Esophagus (tissue), 2 donors: ENCODE measurements at regions not wholly inside any gene's neighbourhood (a gene's known extent, or its start where the extent isn't known, plus 50 kb on each side); places are given as distances from the start of the nearest gene placed in this dataset.
"Not testable (repeated sequence)": the region's sequence is repeated elsewhere in the genome, so short reads cannot be mapped to it uniquely, and the experiment has no call there.

Experiments
- H3K27ac ChIP-seq, 2 donors: one replicate each; pipeline ENCODE4 v1.5.1; 2013; ENCODE audit warnings: low read depth in 2 of 2, mild to moderate bottlenecking in 2 of 2, inconsistent platforms in 1 of 2, low read length in 1 of 2, moderate library complexity in 1 of 2
- H3K27me3 ChIP-seq, 2 donors: one replicate each; pipeline ENCODE4 v1.6.1; 2013; ENCODE audit warnings: low read length in 2 of 2, control low read depth in 1 of 2, mild to moderate bottlenecking in 1 of 2; ENCODE audit not compliant: insufficient read depth in 2 of 2, control insufficient read depth in 1 of 2
- H3K36me3 ChIP-seq, 2 donors: one replicate each; pipeline ENCODE4 v1.6.1; 2013; ENCODE audit warnings: low read length in 1 of 2; ENCODE audit not compliant: control insufficient read depth in 2 of 2, insufficient read depth in 2 of 2
- H3K4me1 ChIP-seq, 2 donors: one replicate each; pipeline ENCODE4 v1.6.1; 2013; ENCODE audit warnings: low read length in 1 of 2; ENCODE audit not compliant: control insufficient read depth in 2 of 2, insufficient read depth in 2 of 2
- H3K4me3 ChIP-seq, 2 donors: one replicate each; pipeline ENCODE4 v1.5.1; 2013; ENCODE audit warnings: low read length in 2 of 2, mild to moderate bottlenecking in 2 of 2, low read depth in 1 of 2, moderate library complexity in 1 of 2
- H3K9me3 ChIP-seq, 2 donors: one replicate each; pipeline ENCODE4 v1.6.1; 2013; ENCODE audit warnings: mild to moderate bottlenecking in 2 of 2, low read depth in 1 of 2, low read length in 1 of 2, moderate library complexity in 1 of 2; ENCODE audit not compliant: control insufficient read depth in 2 of 2, insufficient read depth in 1 of 2
- WGBS, 2 donors: extraction: QIAGEN DNeasy Blood & Tissue Kit; methylation state at CpG; one replicate each; pipeline ENCODE4 v1.1.7; 2013; 5-methylcytosine and 5-hydroxymethylcytosine counted together
- donor health status: healthy with polysubstance abuse.
- donor health status: Bipolar disorder and iron deficiency.

DNA sequence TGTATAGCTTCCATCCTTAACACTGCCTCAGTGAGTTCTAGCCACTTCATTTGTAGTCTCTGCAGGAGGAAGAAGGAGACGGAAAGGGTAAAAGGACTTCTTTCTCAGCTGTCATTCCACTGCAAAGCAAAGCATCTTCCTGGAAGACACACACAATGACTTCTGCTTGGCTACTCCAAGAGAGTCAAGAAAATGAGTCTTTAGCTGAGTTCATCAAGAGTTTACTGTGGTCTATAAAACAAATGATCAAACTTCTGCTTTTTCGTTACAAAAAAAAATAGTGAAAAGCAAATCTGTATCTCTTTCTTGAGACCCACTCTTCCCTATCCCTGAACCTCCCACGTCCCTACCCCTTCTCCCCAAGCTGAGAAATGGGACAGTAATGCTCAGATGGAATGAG is 205.0 kb upstream of the AHR start:
- no peaks in the 10 kb centered on the region for H3K9me3 ChIP-seq
- H3K4me3 ChIP-seq, result no peak overlapping the region
- WGBS, 2 donors, result 77 to 86% methylated on average over 3 of the region's 3 CpGs
- peaks cover 0 to under 1% of the 10 kb centered on the region in 2 donors for H3K4me1 ChIP-seq
- H3K27me3 ChIP-seq, result no peaks in the 10 kb centered on the region
- no peak overlapping the region for H3K27ac ChIP-seq
- no peaks in the 10 kb centered on the region for H3K36me3 ChIP-seq

DNA sequence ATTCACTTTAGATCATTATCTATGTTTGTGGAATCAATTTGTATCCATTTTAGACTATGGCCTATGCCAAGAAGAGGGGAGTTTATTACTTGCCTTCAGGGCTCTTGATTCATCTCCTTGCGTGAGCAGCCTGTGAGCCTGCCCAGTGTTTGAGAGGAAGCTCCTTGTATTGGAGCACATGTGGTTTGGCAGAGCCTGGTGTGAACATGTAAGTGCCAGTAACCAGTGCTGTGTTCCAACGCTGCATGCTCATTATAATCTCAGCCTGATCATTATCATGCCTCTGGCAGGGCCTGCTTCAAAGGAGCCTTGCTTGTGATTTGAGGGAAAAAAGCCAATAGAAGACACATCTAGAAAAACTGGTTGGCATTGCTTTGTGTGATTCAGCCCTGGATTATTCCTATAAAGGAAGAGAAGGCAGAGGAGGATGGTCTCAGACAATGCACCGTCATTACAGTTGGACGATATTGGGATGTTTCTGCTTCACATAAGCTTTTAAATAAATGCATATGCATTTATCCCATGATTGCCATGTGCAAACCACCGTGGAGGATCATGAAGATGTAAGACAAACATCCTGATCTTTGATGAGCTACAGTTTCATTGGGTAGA is 203.4 kb upstream of the AHR start:
- peaks cover 0 to 4% of the 10 kb centered on the region in 2 donors for H3K4me1 ChIP-seq
- H3K36me3 ChIP-seq, result no peaks in the 10 kb centered on the region
- no peaks in the 10 kb centered on the region for H3K27me3 ChIP-seq
- H3K4me3 ChIP-seq, result no peak overlapping the region
- no peak overlapping the region for H3K27ac ChIP-seq
- H3K9me3 ChIP-seq, result no peaks in the 10 kb centered on the region
- 44 to 64% methylated on average over 5 of the region's 5 CpGs for WGBS, 2 donors

DNA sequence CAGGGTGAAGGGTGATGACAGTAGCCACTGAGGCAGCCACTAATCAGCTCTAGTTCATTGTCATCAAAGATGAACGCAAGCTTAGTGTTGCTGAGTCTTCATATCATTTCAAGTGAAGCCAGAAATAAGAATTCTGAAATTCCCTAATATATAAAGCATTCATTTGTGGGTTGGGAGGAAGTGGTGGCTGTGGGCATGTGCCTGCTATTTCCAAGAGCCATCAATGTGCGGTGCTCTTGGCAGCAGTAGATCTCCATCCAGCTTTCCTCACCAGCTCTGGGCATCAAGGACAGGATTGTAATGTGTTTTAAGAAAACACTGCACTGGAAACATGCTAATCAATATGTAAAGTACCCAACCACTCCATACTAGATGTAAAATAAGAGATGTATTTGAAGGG is 202.5 kb upstream of the AHR start:
- peak overlapping the region in 1 of 2 donors; percentile 65 for H3K27ac ChIP-seq

DNA sequence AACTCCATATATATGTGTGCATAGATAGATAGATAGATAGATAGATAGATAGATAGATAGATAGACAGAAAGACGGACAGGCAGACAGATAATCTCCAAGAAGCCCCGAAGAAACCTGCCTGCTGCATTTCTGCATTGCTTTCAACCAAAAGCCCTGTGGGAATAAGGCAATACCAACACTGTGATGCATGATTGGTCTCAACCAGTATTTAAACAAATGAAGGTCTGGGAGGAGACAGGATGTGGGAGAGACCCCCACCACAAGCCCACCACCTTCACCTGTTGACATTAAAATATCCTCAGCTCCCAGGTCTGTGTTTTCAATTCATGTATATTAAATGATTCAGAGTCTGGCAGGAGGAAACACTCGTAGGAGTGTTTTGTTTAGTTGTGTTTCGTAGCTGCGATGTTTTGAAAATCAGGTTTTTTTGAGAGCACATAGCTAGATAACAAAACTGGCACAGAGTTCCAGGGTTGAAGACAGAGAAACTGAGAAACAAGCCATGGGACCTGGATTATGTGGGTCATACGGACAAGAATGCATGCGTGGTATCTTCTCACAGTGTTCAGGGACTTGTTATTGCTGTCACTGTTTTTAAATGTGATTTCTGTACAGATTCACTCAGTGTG is 200.7 kb upstream of the AHR start:
- no peaks in the 10 kb centered on the region for H3K36me3 ChIP-seq
- WGBS, 2 donors, result 44 to 48% methylated on average over 7 of the region's 7 CpGs
- no peak overlapping the region for H3K4me3 ChIP-seq
- no peaks in the 10 kb centered on the region for H3K27me3 ChIP-seq
- peaks cover 0 to 4% of the 10 kb centered on the region in 2 donors for H3K4me1 ChIP-seq
- no peaks in the 10 kb centered on the region for H3K9me3 ChIP-seq
- H3K27ac ChIP-seq, result peak overlapping the region; percentile 65 to 71

More for the DNA sequence above, 202.5 kb upstream of the AHR start:
- Histone ChIP-seq H3K4me3 (no peak overlapping the region), H3K36me3 (no peaks in the 10 kb centered on the region), H3K9me3 (no peaks in the 10 kb centered on the region), H3K4me1 (peaks cover 0 to 4% of the 10 kb centered on the region in 2 donors), H3K27me3 (no peaks in the 10 kb centered on the region)
- 62 to 66% methylated on average over 2 of the region's 2 CpGs for WGBS, 2 donors

GRCh38 chr7:17098515-17098914 is 199.9 kb upstream of the AHR start:
- WGBS, 2 donors, result 41 to 63% methylated on average over 1 of the region's 1 CpG
- Histone ChIP-seq H3K4me1 (peaks cover 0 to 4% of the 10 kb centered on the region in 2 donors), H3K4me3 (no peak overlapping the region), H3K9me3 (no peaks in the 10 kb centered on the region), H3K36me3 (no peaks in the 10 kb centered on the region), H3K27ac (peak overlapping the region; percentile 55 to 67), H3K27me3 (no peaks in the 10 kb centered on the region)

DNA sequence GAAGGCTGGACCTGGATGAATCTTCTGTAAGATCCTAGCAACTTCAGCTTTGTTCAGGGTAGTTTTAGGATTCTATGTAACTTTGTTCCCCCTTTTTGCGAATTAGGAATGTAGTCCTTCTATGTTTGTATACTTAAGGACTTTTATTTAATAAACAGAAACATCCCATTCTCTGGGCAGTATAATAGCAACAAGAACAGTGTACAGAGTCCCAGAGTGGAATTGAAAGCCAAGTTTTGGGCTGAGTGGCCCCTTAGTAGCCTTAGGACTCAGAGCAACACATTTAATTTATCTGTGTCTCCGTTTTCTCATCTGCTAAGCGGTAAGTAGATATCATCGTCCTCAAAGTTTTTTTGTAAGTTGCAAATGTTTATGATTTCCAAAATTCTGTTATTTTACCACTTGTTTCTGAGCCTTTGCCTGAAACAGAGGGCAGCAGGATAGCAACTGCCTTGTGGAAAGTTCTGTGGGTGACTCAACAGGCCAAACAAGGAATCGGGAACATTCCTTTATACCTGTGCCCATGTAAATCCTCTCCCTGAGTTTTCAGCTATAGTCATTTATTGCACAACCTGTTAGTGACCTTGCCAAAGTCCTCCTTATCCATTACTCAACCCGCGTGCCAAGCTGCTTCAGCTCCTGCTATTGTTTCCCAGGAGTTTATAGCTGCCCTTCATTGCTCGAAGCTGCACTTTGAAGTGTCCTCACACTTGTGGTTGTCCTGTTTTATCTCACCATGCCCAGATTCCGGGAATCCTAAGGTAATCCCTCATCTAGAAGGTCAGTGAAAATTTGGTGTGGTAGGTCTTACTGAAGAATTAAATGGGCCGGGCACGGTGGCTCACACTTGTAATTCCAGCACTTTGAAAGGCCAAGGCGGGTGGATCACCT is 199.1 kb upstream of the AHR start:
- 50 to 54% methylated on average over 12 of the region's 12 CpGs for WGBS, 2 donors
- Histone ChIP-seq H3K27me3 (no peaks in the 10 kb centered on the region), H3K4me1 (peaks cover 0 to 4% of the 10 kb centered on the region in 2 donors), H3K4me3 (no peak overlapping the region), H3K9me3 (no peaks in the 10 kb centered on the region), H3K27ac (peak overlapping the region; percentile 82), H3K36me3 (no peaks in the 10 kb centered on the region)

- not testable (repeated sequence) for H3K4me1 ChIP-seq, H3K27me3 ChIP-seq, H3K36me3 ChIP-seq, H3K9me3 ChIP-seq, H3K4me3 ChIP-seq
- H3K27ac ChIP-seq, result peak overlapping the region; percentile 73 to 82
- 82 to 86% methylated on average over 2 of the region's 2 CpGs for WGBS, 2 donors
These were observed 198.4 kb upstream of the AHR start for GRCh38 chr7:17099974-17100509.

DNA sequence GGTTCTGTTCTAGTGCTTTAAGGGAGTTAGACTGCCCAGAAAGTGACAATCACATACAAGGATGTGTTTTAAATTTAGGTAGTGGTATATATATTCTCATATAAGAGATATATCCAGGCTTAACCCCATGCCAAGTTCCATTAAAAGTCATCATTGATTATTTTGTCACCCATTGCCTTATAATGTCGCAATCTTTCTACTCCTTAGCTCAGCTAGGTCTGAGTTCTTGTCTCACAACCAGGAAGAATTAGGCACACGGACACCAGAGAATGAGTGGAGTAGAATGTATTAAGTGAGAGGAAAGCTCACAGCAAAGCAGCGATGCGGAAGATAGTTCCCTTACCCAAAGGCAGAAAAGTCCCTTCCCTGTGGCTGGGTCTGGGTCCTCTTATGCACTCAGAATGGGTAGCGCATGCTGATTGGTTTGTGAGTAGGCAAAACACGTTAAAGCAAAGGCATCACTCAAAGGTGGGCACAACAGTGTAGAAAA is 197.2 kb upstream of the AHR start:
- Histone ChIP-seq H3K4me1 (peaks cover 0 to 4% of the 10 kb centered on the region in 2 donors), H3K36me3 (no peaks in the 10 kb centered on the region), H3K27me3 (no peaks in the 10 kb centered on the region), H3K27ac (no peak overlapping the region), H3K4me3 (no peak overlapping the region), H3K9me3 (no peaks in the 10 kb centered on the region)
- WGBS, 2 donors, result 96 to 98% methylated on average over 6 of the region's 6 CpGs

- WGBS, 2 donors, result 39 to 54% methylated on average over 4 of the region's 4 CpGs
- H3K9me3 ChIP-seq, result no peaks in the 10 kb centered on the region
These were observed 195.3 kb upstream of the AHR start for GRCh38 chr7:17103170-17103569.

More at GRCh38 chr7:17103170-17103569, 195.3 kb upstream of the AHR start:
- Histone ChIP-seq H3K4me1 (peaks cover 0 to 4% of the 10 kb centered on the region in 2 donors), H3K36me3 (no peaks in the 10 kb centered on the region), H3K4me3 (no peak overlapping the region), H3K27me3 (no peaks in the 10 kb centered on the region), H3K27ac (no peak overlapping the region)
